ENCODE measurements at regions not wholly inside any gene's neighbourhood (a gene's known extent, or its start where the extent isn't known, plus 50 kb on each side); places are given as distances from the start of the nearest gene placed in this dataset.

DNA sequence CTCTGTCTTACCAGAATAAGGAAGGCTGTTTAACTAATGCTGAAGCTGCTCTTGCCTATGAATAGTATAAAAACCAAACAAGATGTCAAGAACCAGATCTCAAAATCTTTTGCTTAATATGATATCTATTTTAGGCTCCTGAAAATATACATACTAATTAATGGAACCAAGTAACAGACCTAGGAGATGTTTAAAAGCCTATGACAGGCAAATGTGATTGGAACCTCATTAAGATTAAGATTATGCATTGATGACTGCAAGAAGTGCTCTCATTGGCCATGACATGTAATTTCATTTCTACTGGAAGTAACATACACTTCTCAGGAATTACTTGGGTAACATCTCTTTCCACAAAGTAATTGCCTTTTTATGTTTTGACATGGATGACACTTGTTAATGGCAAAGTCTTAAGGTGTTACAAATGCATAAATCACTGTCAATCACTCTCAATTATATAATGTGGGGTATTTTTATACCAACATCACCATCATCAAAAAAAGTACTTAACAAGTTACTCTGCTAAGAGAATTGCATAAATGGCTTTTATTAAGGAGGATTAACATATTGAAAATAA is 326.9 kb upstream of the MIR17HG start:
- no peaks in the 10 kb centered on the region for H3K4me1 ChIP-seq (ENCODE audit: control insufficient read depth, insufficient read depth, low read length)
- H2BK120ac ChIP-seq (ENCODE audit: low read depth, low read length) = no peak overlapping the region
- no peak overlapping the region for H2AFZ ChIP-seq (replicated peaks; ENCODE audit: low read length, poor library complexity)
- no peak overlapping the region for H2AK9ac ChIP-seq (replicated peaks; ENCODE audit: low read depth, low read length, poor library complexity)
- no peak overlapping the region for H4K91ac ChIP-seq (ENCODE audit: insufficient read depth, low read depth, low read length)
- no peak overlapping the region for H3K18ac ChIP-seq (ENCODE audit: low read depth, low read length)
- H3K14ac ChIP-seq (replicated peaks; ENCODE audit: low read depth, low read length) = no peak overlapping the region
- no peak overlapping the region for H4K8ac ChIP-seq (ENCODE audit: low read depth in 2 of 2, low read length in 2 of 2)
- dilution Hi-C loops (cut with HindIII; ENCODE audit: low sequenced_read_pairs, unreplicated experiment) (no loop called here), intact Hi-C loops (cut with micrococcal nuclease) (no loop called here), in situ Hi-C loops (cut with MboI; ENCODE audit: low sequenced_read_pairs) (no loop called here)
- BruUV-seq (replicated peaks) = no TSS peak
- H3K36me3 ChIP-seq (ENCODE audit: control insufficient read depth, insufficient read depth, low read length) = no peaks in the 10 kb centered on the region
- no peak overlapping the region for H3K4ac ChIP-seq (ENCODE audit: low read depth, low read length)
- no peak overlapping the region for H2AK5ac ChIP-seq (ENCODE audit: low read depth, low read length)
- H2BK20ac ChIP-seq (ENCODE audit: low read depth, low read length) = no peak overlapping the region
- no peak overlapping the region for H3K27ac ChIP-seq (ENCODE audit: insufficient read depth, low read length)
- ATAC-seq (ENCODE audit: low read depth) (no peak), DNase-seq (no peak)
- H2BK15ac ChIP-seq (ENCODE audit: low read depth, low read length) = no peak overlapping the region
- H3K23ac ChIP-seq (ENCODE audit: low read depth, low read length) = no peak overlapping the region
- H3K9me3 ChIP-seq (ENCODE audit: control insufficient read depth, insufficient read depth, low read length) = no peaks in the 10 kb centered on the region
- TF ChIP-seq MAZ (IDR thresholded peaks at IDR 0.05; ENCODE audit: borderline replicate concordance, low read depth, low read length) (no peak), SMC3 (IDR thresholded peaks at IDR 0.05; ENCODE audit: low read depth, low read length) (no peak), MAFK (IDR thresholded peaks at IDR 0.05; ENCODE audit: low read depth, low read length) (no peak), BHLHE40 (IDR thresholded peaks at IDR 0.05; ENCODE audit: low read depth, low read length) (no peak), RCOR1 (IDR thresholded peaks at IDR 0.05; ENCODE audit: insufficient replicate concordance, low read length) (no peak), RFX5 (IDR thresholded peaks at IDR 0.05; ENCODE audit: low read depth, low read length) (no peak), NFE2L2 (IDR thresholded peaks at IDR 0.05; ENCODE audit: low read depth, low read length) (no peak), RAD21 (IDR thresholded peaks at IDR 0.05; ENCODE audit: low read length) (no peak), CHD1 (IDR thresholded peaks at IDR 0.05; ENCODE audit: low read depth, low read length) (no peak)
- TF ChIP-seq, protein P1, sequence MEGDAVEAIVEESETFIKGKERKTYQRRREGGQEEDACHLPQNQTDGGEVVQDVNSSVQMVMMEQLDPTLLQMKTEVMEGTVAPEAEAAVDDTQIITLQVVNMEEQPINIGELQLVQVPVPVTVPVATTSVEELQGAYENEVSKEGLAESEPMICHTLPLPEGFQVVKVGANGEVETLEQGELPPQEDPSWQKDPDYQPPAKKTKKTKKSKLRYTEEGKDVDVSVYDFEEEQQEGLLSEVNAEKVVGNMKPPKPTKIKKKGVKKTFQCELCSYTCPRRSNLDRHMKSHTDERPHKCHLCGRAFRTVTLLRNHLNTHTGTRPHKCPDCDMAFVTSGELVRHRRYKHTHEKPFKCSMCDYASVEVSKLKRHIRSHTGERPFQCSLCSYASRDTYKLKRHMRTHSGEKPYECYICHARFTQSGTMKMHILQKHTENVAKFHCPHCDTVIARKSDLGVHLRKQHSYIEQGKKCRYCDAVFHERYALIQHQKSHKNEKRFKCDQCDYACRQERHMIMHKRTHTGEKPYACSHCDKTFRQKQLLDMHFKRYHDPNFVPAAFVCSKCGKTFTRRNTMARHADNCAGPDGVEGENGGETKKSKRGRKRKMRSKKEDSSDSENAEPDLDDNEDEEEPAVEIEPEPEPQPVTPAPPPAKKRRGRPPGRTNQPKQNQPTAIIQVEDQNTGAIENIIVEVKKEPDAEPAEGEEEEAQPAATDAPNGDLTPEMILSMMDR (conservative IDR thresholded peaks at IDR 0.05; ENCODE audit: low read depth, low read length) = no peak
- TF ChIP-seq, protein P2, sequence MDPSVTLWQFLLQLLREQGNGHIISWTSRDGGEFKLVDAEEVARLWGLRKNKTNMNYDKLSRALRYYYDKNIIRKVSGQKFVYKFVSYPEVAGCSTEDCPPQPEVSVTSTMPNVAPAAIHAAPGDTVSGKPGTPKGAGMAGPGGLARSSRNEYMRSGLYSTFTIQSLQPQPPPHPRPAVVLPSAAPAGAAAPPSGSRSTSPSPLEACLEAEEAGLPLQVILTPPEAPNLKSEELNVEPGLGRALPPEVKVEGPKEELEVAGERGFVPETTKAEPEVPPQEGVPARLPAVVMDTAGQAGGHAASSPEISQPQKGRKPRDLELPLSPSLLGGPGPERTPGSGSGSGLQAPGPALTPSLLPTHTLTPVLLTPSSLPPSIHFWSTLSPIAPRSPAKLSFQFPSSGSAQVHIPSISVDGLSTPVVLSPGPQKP (IDR thresholded peaks at IDR 0.05; ENCODE audit: borderline replicate concordance, low read depth, low read length) = no peak
- no peak overlapping the region for H2BK5ac ChIP-seq (ENCODE audit: low read depth, low read length, poor library complexity, severe bottlenecking)
- H3K9ac ChIP-seq (ENCODE audit: low read depth, low read length) = no peak overlapping the region
- H3K56ac ChIP-seq (ENCODE audit: extremely low read depth, insufficient read depth, low read length) = no peak overlapping the region
- H3K27me3 ChIP-seq (ENCODE audit: control insufficient read depth, insufficient read depth, low read length) = no peaks in the 10 kb centered on the region
- no peaks in the 10 kb centered on the region for H3K9me1 ChIP-seq (ENCODE audit: insufficient read depth, low read length)
- ChIA-PET POLR2A (ENCODE audit: unreplicated experiment) (interaction anchor here (0.7 kb wide), 1 partner anchor 621 kb away, joined by 6 read pairs; no protein-coding TSS in a partner anchor), CTCF (no interaction called here)
- H3K4me2 ChIP-seq (ENCODE audit: low read depth, low read length) = no peak overlapping the region
- no peak overlapping the region for H4K5ac ChIP-seq (ENCODE audit: low read depth, low read length)
- H3K4me3 ChIP-seq (ENCODE audit: insufficient read depth, low read depth, low read length) = no peak overlapping the region
- no peaks in the 10 kb centered on the region for H3K79me1 ChIP-seq (ENCODE audit: low read depth in 1 of 2, low read length in 2 of 2)
- H4K20me1 ChIP-seq (ENCODE audit: insufficient read depth, low read length) = no peaks in the 10 kb centered on the region

All from IMR-90 (cell line).